ENCODE measurements at regions not wholly inside any gene's neighbourhood (a gene's known extent, or its start where the extent isn't known, plus 50 kb on each side); places are given as distances from the start of the nearest gene placed in this dataset.

GRCh38 chr3:110799271-110799670 is 272.3 kb upstream of the NECTIN3 start:
- Mint-ChIP-seq H3K27me3 (peaks cover 7% of the 10 kb centered on the region), H3K4me1 (no peaks in the 10 kb centered on the region), H3K27ac (no peak overlapping the region), H3K4me3 (no peak overlapping the region), H3K9me3 (ENCODE audit: low read depth) (no peaks in the 10 kb centered on the region), H3K36me3 (ENCODE audit: low read depth) (no peaks in the 10 kb centered on the region)
- intact Hi-C loops (cut with DNase I, micrococcal nuclease), result no loop called here
- POLR2A ChIA-PET, result interaction anchor here (0.5 kb wide), 1 partner anchor 9 kb away, joined by 3 read pairs; no protein-coding TSS in a partner anchor
- ATAC-seq (no peak), DNase-seq (no peak)
- CTCF ChIA-PET, result no interaction called here

GRCh38 chr3:110804856-110805255 is 266.8 kb upstream of the NECTIN3 start:
- Mint-ChIP-seq H3K27ac (no peak overlapping the region), H3K27me3 (peaks cover 6% of the 10 kb centered on the region), H3K36me3 (ENCODE audit: low read depth) (no peaks in the 10 kb centered on the region), H3K4me3 (no peak overlapping the region), H3K4me1 (no peaks in the 10 kb centered on the region), H3K9me3 (ENCODE audit: low read depth) (no peaks in the 10 kb centered on the region)
- POLR2A ChIA-PET, result no interaction called here
- intact Hi-C loops (cut with DNase I, micrococcal nuclease), result no loop called here
- no peak for ATAC-seq
- CTCF ChIA-PET, result interaction anchor here (1.3 kb wide), 1 partner anchor 11 kb away, joined by 3 read pairs; no protein-coding TSS in a partner anchor
- DNase-seq, result no peak

GRCh38 chr3:110806924-110807323 is 264.7 kb upstream of the NECTIN3 start:
- CTCF ChIA-PET, result interaction anchor here (0.6 kb wide), 1 partner anchor 1003 kb away, joined by 3 read pairs; no protein-coding TSS in a partner anchor
- intact Hi-C loops (cut with DNase I, micrococcal nuclease), result no loop called here
- Mint-ChIP-seq H3K36me3 (ENCODE audit: low read depth) (no peaks in the 10 kb centered on the region), H3K9me3 (ENCODE audit: low read depth) (no peaks in the 10 kb centered on the region), H3K4me1 (no peaks in the 10 kb centered on the region), H3K27ac (no peak overlapping the region), H3K27me3 (peaks cover 10% of the 10 kb centered on the region), H3K4me3 (no peak overlapping the region)
- ATAC-seq, result no peak
- POLR2A ChIA-PET, result no interaction called here
- no peak for DNase-seq

- CTCF ChIA-PET, result no interaction called here
- intact Hi-C loops (cut with DNase I, micrococcal nuclease), result no loop called here
- Mint-ChIP-seq H3K36me3 (ENCODE audit: low read depth) (no peaks in the 10 kb centered on the region), H3K4me3 (no peak overlapping the region), H3K4me1 (no peaks in the 10 kb centered on the region), H3K27ac (no peak overlapping the region), H3K27me3 (peaks cover 17% of the 10 kb centered on the region), H3K9me3 (ENCODE audit: low read depth) (no peaks in the 10 kb centered on the region)
- ATAC-seq, result no peak
- POLR2A ChIA-PET, result no interaction called here
- no peak for DNase-seq
These were observed 263.0 kb upstream of the NECTIN3 start for GRCh38 chr3:110808630-110809029.

- intact Hi-C loops (cut with DNase I, micrococcal nuclease), result loop anchor here (5.0 to 10.0 kb wide), 5 partner anchors 264 to 1006 kb away; partner anchors contain the start of gene NECTIN3 (in 1 of the 2)
- DNase-seq (no peak), ATAC-seq (no peak)
- CTCF ChIA-PET, result no interaction called here
- POLR2A ChIA-PET, result no interaction called here
- Mint-ChIP-seq H3K4me1 (peaks cover 10% of the 10 kb centered on the region), H3K27ac (no peak overlapping the region), H3K36me3 (ENCODE audit: low read depth) (no peaks in the 10 kb centered on the region), H3K27me3 (peaks cover 17% of the 10 kb centered on the region), H3K9me3 (ENCODE audit: low read depth) (no peaks in the 10 kb centered on the region), H3K4me3 (no peak overlapping the region)
These were observed 261.3 kb upstream of the NECTIN3 start for GRCh38 chr3:110810356-110810755.

- CTCF ChIA-PET, result no interaction called here
These were observed 260.6 kb upstream of the NECTIN3 start for GRCh38 chr3:110811050-110811449.

GRCh38 chr3:110813541-110813940 is 258.1 kb upstream of the NECTIN3 start:
- CTCF ChIA-PET, result no interaction called here
- Mint-ChIP-seq H3K4me1 (peaks cover 10% of the 10 kb centered on the region), H3K9me3 (ENCODE audit: low read depth) (no peaks in the 10 kb centered on the region), H3K4me3 (no peak overlapping the region), H3K27ac (no peak overlapping the region), H3K27me3 (peaks cover 23% of the 10 kb centered on the region), H3K36me3 (ENCODE audit: low read depth) (no peaks in the 10 kb centered on the region)
- DNase-seq, result no peak
- intact Hi-C loops (cut with DNase I, micrococcal nuclease), result loop anchor here (5.0 to 10.0 kb wide), 5 partner anchors 261 to 1009 kb away; partner anchors contain the start of gene NECTIN3 (in 1 of the 2)
- no peak for ATAC-seq
- POLR2A ChIA-PET, result no interaction called here

More at GRCh38 chr3:110811050-110811449, 260.6 kb upstream of the NECTIN3 start:
- intact Hi-C loops (cut with DNase I, micrococcal nuclease), result loop anchor here (5.0 to 10.0 kb wide), 5 partner anchors 264 to 1006 kb away; partner anchors contain the start of gene NECTIN3 (in 1 of the 2)
- Mint-ChIP-seq H3K9me3 (ENCODE audit: low read depth) (no peaks in the 10 kb centered on the region), H3K27me3 (peaks cover 15% of the 10 kb centered on the region), H3K4me1 (peaks cover 10% of the 10 kb centered on the region), H3K4me3 (no peak overlapping the region), H3K27ac (no peak overlapping the region), H3K36me3 (ENCODE audit: low read depth) (no peaks in the 10 kb centered on the region)
- DNase-seq, result no peak
- POLR2A ChIA-PET, result no interaction called here
- no peak for ATAC-seq

GRCh38 chr3:110814170-110815007 is 257.2 kb upstream of the NECTIN3 start:
- H3K9me3 Mint-ChIP-seq (ENCODE audit: low read depth), result no peaks in the 10 kb centered on the region
- H3K4me3 Mint-ChIP-seq, result no peak overlapping the region
- peaks cover 23% of the 10 kb centered on the region for H3K27me3 Mint-ChIP-seq
- POLR2A ChIA-PET, result no interaction called here
- peaks cover 10% of the 10 kb centered on the region for H3K4me1 Mint-ChIP-seq
- peak; percentile 79 for ATAC-seq
- DNase-seq, result peak; percentile 70
- peak overlapping the region; percentile 67 for H3K27ac Mint-ChIP-seq
- CTCF ChIA-PET, result interaction anchor here (0.6 kb wide), 1 partner anchor 798 kb away, joined by 3 read pairs; no protein-coding TSS in a partner anchor
- H3K36me3 Mint-ChIP-seq (ENCODE audit: low read depth), result no peaks in the 10 kb centered on the region
- intact Hi-C loops (cut with DNase I, micrococcal nuclease), result loop anchor here (1.0 to 10.0 kb wide), 7 partner anchors 260 to 1010 kb away; partner anchors contain the start of genes CD96 (in 2 of the 2) and NECTIN3 (in 1 of the 2)

GRCh38 chr3:110815008-110815583 is 256.5 kb upstream of the NECTIN3 start:
- intact Hi-C loops (cut with DNase I, micrococcal nuclease), result loop anchor here in 1 of 2 experiments (10.0 kb wide), 3 partner anchors 260 to 1010 kb away; partner anchors contain the start of gene NECTIN3
- ATAC-seq (no peak), DNase-seq (no peak)
- H3K4me3 Mint-ChIP-seq, result no peak overlapping the region
- peaks cover 10% of the 10 kb centered on the region for H3K4me1 Mint-ChIP-seq
- ChIA-PET POLR2A (no interaction called here), CTCF (no interaction called here)
- peak overlapping the region; percentile 67 for H3K27ac Mint-ChIP-seq
- H3K27me3 Mint-ChIP-seq, result peaks cover 23% of the 10 kb centered on the region
- no peaks in the 10 kb centered on the region for H3K36me3 Mint-ChIP-seq (ENCODE audit: low read depth)
- no peaks in the 10 kb centered on the region for H3K9me3 Mint-ChIP-seq (ENCODE audit: low read depth)

GRCh38 chr3:110816008-110816407 is 255.6 kb upstream of the NECTIN3 start:
- H3K27ac Mint-ChIP-seq, result no peak overlapping the region
- no peak for ATAC-seq
- no peak for DNase-seq
- H3K36me3 Mint-ChIP-seq (ENCODE audit: low read depth), result no peaks in the 10 kb centered on the region
- intact Hi-C loops (cut with DNase I, micrococcal nuclease), result loop anchor here in 1 of 2 experiments (10.0 kb wide), 3 partner anchors 259 to 1011 kb away; partner anchors contain the start of gene NECTIN3
- no peak overlapping the region for H3K4me3 Mint-ChIP-seq
- ChIA-PET CTCF (interaction anchor here (0.6 kb wide), 1 partner anchor 11 kb away, joined by 3 read pairs; no protein-coding TSS in a partner anchor), POLR2A (no interaction called here)
- H3K9me3 Mint-ChIP-seq (ENCODE audit: low read depth), result no peaks in the 10 kb centered on the region
- H3K27me3 Mint-ChIP-seq, result peaks cover 20% of the 10 kb centered on the region
- peaks cover 10% of the 10 kb centered on the region for H3K4me1 Mint-ChIP-seq

GRCh38 chr3:110821586-110821985 is 250.0 kb upstream of the NECTIN3 start:
- no peak for ATAC-seq
- Mint-ChIP-seq H3K4me1 (no peaks in the 10 kb centered on the region), H3K27me3 (peaks cover 8% of the 10 kb centered on the region), H3K9me3 (ENCODE audit: low read depth) (no peaks in the 10 kb centered on the region), H3K4me3 (no peak overlapping the region), H3K36me3 (ENCODE audit: low read depth) (no peaks in the 10 kb centered on the region), H3K27ac (no peak overlapping the region)
- DNase-seq, result no peak
- ChIA-PET POLR2A (no interaction called here), CTCF (no interaction called here)
- intact Hi-C loops (cut with DNase I, micrococcal nuclease), result no loop called here
